SU-DHL-6 (cell line): ENCODE measurements at regions not wholly inside any gene's neighbourhood (a gene's known extent, or its start where the extent isn't known, plus 50 kb on each side); places are given as distances from the start of the nearest gene placed in this dataset.

Experiments used
- H2AFZ ChIP-seq: fragments of 200-600 bp; sonication (generic); 2 replicates; pipeline ENCODE4 v1.6.1; 2014; ENCODE audit warnings: low read depth, mild to moderate bottlenecking, moderate library complexity, mixed read lengths, antibody characterized with exemption, low read length; ENCODE audit not compliant: severe bottlenecking
- H3F3A ChIP-seq: fragments of 200-600 bp; shearing (Covaris generic); 2 replicates; pipeline ENCODE4 v1.6.0; 2016; ENCODE audit warnings: antibody characterized with exemption, mild to moderate bottlenecking; ENCODE audit not compliant: insufficient read depth
- H3K27ac ChIP-seq: fragments of 200-600 bp; sonication (generic); 2 replicates; pipeline ENCODE4 v1.5.1; 2016; ENCODE audit warnings: low read depth, mild to moderate bottlenecking, low read length, moderate library complexity, mixed read lengths
- H3K27me3 ChIP-seq: fragments of 200-600 bp; sonication (generic), shearing (Covaris generic); 2 replicates; pipeline ENCODE4 v1.6.0; 2014; ENCODE audit warnings: mild to moderate bottlenecking, low read length
- H3K36me3 ChIP-seq: fragments of 200-600 bp; sonication (generic); 2 replicates; pipeline ENCODE4 v1.6.1; 2014; ENCODE audit warnings: mild to moderate bottlenecking, low read length, mixed read lengths
- H3K4me2 ChIP-seq: fragments of 300-600, 200-600 bp; shearing (Covaris generic), sonication (generic); 2 replicates; pipeline ENCODE4 v1.6.0; 2014; ENCODE audit warnings: low read length, low read depth, mild to moderate bottlenecking; ENCODE audit not compliant: poor library complexity, severe bottlenecking
- H3K4me3 ChIP-seq: fragments of 200-600 bp; sonication (generic); 2 replicates; pipeline ENCODE4 v1.5.1; 2014; ENCODE audit warnings: antibody characterized with exemption, low read length, mild to moderate bottlenecking, mixed read lengths; ENCODE audit not compliant: insufficient read depth, poor library complexity, severe bottlenecking
- H3K79me2 ChIP-seq: fragments of 200-600 bp; sonication (generic); 2 replicates; pipeline ENCODE4 v1.6.1; 2014; ENCODE audit warnings: mild to moderate bottlenecking, low read length, moderate library complexity; ENCODE audit not compliant: insufficient read depth
- H3K9ac ChIP-seq: fragments of 200-600 bp; sonication (generic); 2 replicates; pipeline ENCODE4 v1.7.0; 2014; ENCODE audit warnings: mild to moderate bottlenecking, low read length
- H3K9me2 ChIP-seq: fragments of 200-600 bp; sonication (generic); replicated peaks from 2 replicates; pipeline ENCODE4 v1.6.1; 2014; ENCODE audit warnings: low read length; ENCODE audit not compliant: insufficient read depth
- H3K9me3 ChIP-seq: fragments of 200-600 bp; sonication (generic); 2 replicates; pipeline ENCODE4 v1.6.1; 2014; ENCODE audit warnings: low read length, mixed read lengths; ENCODE audit not compliant: insufficient read depth
- H4K20me1 ChIP-seq: fragments of 200-600 bp; sonication (generic); 2 replicates; pipeline ENCODE4 v1.6.1; 2014; ENCODE audit warnings: low read depth, mild to moderate bottlenecking, antibody characterized with exemption, low read length, moderate library complexity, mixed read lengths
- EZH2phosphoT487 ChIP-seq: fragments of 200-600 bp; sonication (generic), shearing (Covaris generic); conservative IDR thresholded peaks from 2 replicates; pipeline ENCODE4 v1.6.1; 2018; ENCODE audit warnings: mild to moderate bottlenecking, antibody characterized with exemption, low read length, moderate library complexity, mixed read lengths
- TF ChIP-seq, protein P1 (sequence below): fragments of 200-600 bp; sonication (generic); IDR thresholded peaks from one replicate; pipeline ENCODE4 v1.5.1; 2017; ENCODE audit warnings: antibody characterized with exemption, mild to moderate bottlenecking, low read length, moderate library complexity; ENCODE audit not compliant: insufficient read depth, poor library complexity, severe bottlenecking

- no peaks in the 10 kb centered on the region for H3K79me2 ChIP-seq
- 0 out of 2 replicates have a peak, but pooled peaks cover 3% of the 10 kb centered on the region for H3K27me3 ChIP-seq
- no peaks in the 10 kb centered on the region for H3K9me2 ChIP-seq
- no peak overlapping the region for H2AFZ ChIP-seq
- no peaks in the 10 kb centered on the region for H3K36me3 ChIP-seq
- H3K27ac ChIP-seq: no peak overlapping the region
- H3K4me2 ChIP-seq: no peak overlapping the region
- H3F3A ChIP-seq: no peaks in the 10 kb centered on the region
- TF ChIP-seq, protein P1, sequence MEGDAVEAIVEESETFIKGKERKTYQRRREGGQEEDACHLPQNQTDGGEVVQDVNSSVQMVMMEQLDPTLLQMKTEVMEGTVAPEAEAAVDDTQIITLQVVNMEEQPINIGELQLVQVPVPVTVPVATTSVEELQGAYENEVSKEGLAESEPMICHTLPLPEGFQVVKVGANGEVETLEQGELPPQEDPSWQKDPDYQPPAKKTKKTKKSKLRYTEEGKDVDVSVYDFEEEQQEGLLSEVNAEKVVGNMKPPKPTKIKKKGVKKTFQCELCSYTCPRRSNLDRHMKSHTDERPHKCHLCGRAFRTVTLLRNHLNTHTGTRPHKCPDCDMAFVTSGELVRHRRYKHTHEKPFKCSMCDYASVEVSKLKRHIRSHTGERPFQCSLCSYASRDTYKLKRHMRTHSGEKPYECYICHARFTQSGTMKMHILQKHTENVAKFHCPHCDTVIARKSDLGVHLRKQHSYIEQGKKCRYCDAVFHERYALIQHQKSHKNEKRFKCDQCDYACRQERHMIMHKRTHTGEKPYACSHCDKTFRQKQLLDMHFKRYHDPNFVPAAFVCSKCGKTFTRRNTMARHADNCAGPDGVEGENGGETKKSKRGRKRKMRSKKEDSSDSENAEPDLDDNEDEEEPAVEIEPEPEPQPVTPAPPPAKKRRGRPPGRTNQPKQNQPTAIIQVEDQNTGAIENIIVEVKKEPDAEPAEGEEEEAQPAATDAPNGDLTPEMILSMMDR: no peak
- TF ChIP-seq EZH2phosphoT487: no peak
- H3K4me3 ChIP-seq: no peak overlapping the region
- H3K9me3 ChIP-seq: no peaks in the 10 kb centered on the region
- H3K9ac ChIP-seq: no peak overlapping the region
- H4K20me1 ChIP-seq: no peaks in the 10 kb centered on the region
Observed at GRCh38 chr1:30599721-30600120, 123.7 kb downstream of the MATN1 start.

GRCh38 chr1:30598571-30599114 is 124.7 kb downstream of the MATN1 start:
- no peak overlapping the region for H2AFZ ChIP-seq
- H3K27ac ChIP-seq: no peak overlapping the region
- no peaks in the 10 kb centered on the region for H3K9me3 ChIP-seq
- no peak overlapping the region for H3K4me2 ChIP-seq
- 0 out of 2 replicates have a peak, but pooled peaks cover 3% of the 10 kb centered on the region for H3K27me3 ChIP-seq
- H3K9me2 ChIP-seq: no peaks in the 10 kb centered on the region
- no peaks in the 10 kb centered on the region for H3F3A ChIP-seq
- no peak overlapping the region for H3K4me3 ChIP-seq
- no peaks in the 10 kb centered on the region for H3K79me2 ChIP-seq
- H3K36me3 ChIP-seq: no peaks in the 10 kb centered on the region
- no peaks in the 10 kb centered on the region for H4K20me1 ChIP-seq
- no peak overlapping the region for H3K9ac ChIP-seq
- TF ChIP-seq, protein P1: no peak
- no peak for TF ChIP-seq EZH2phosphoT487

GRCh38 chr1:30597711-30598110 is 125.7 kb downstream of the MATN1 start:
- TF ChIP-seq EZH2phosphoT487: no peak
- TF ChIP-seq, protein P1: no peak
- H3K4me2 ChIP-seq: no peak overlapping the region
- 0 out of 2 replicates have a peak, but pooled peaks cover 3% of the 10 kb centered on the region for H3K27me3 ChIP-seq
- H3K9me2 ChIP-seq: no peaks in the 10 kb centered on the region
- no peak overlapping the region for H3K9ac ChIP-seq
- no peak overlapping the region for H2AFZ ChIP-seq
- no peak overlapping the region for H3K4me3 ChIP-seq
- H3K27ac ChIP-seq: no peak overlapping the region
- no peaks in the 10 kb centered on the region for H4K20me1 ChIP-seq
- H3K9me3 ChIP-seq: no peaks in the 10 kb centered on the region
- H3F3A ChIP-seq: no peaks in the 10 kb centered on the region
- H3K79me2 ChIP-seq: no peaks in the 10 kb centered on the region
- no peaks in the 10 kb centered on the region for H3K36me3 ChIP-seq
